DOHH2 (cell line): ENCODE measurements at regions not wholly inside any gene's neighbourhood (a gene's known extent, or its start where the extent isn't known, plus 50 kb on each side); places are given as distances from the start of the nearest gene placed in this dataset.

Experiments
- H3F3A ChIP-seq: fragments of 200-600 bp; sonication (generic), shearing (Covaris generic); 2 replicates; pipeline ENCODE4 v1.6.0; 2016; ENCODE audit warnings: antibody characterized with exemption, mild to moderate bottlenecking; ENCODE audit not compliant: control insufficient read depth, insufficient read depth
- H3K27ac ChIP-seq: fragments of 200-600 bp; sonication (generic); 2 replicates; pipeline ENCODE4 v1.5.1; 2014; ENCODE audit warnings: low read depth, mild to moderate bottlenecking, low read length, moderate library complexity
- H3K27me3 ChIP-seq: fragments of 200-600 bp; sonication (generic); 2 replicates; pipeline ENCODE4 v1.6.1; 2014; ENCODE audit warnings: mild to moderate bottlenecking, low read length, mixed read lengths; ENCODE audit not compliant: control insufficient read depth
- H3K36me3 ChIP-seq: fragments of 200-600 bp; sonication (generic); 2 replicates; pipeline ENCODE4 v1.6.1; 2014; ENCODE audit warnings: mild to moderate bottlenecking, low read length, moderate library complexity, mixed read lengths; ENCODE audit not compliant: control insufficient read depth
- H3K4me1 ChIP-seq: fragments of 200-600 bp; sonication (generic); 2 replicates; pipeline ENCODE4 v1.6.1; 2014; ENCODE audit warnings: mild to moderate bottlenecking, low read length, mixed read lengths; ENCODE audit not compliant: control insufficient read depth
- H3K4me2 ChIP-seq: fragments of 200-600 bp; sonication (generic); 2 replicates; pipeline ENCODE4 v1.6.0; 2014; ENCODE audit warnings: mild to moderate bottlenecking, low read length, moderate library complexity
- H3K4me3 ChIP-seq: fragments of 200-600 bp; sonication (generic); 2 replicates; pipeline ENCODE4 v1.5.1; 2014; ENCODE audit warnings: mild to moderate bottlenecking, low read length, mixed read lengths
- H3K79me2 ChIP-seq: fragments of 200-600 bp; sonication (generic); 2 replicates; pipeline ENCODE4 v1.6.1; 2014; ENCODE audit warnings: mild to moderate bottlenecking, low read length, mixed read lengths; ENCODE audit not compliant: control insufficient read depth
- H3K9me2 ChIP-seq: fragments of 200-600 bp; sonication (generic); replicated peaks from 2 replicates; pipeline ENCODE4 v1.6.1; 2014; ENCODE audit warnings: mild to moderate bottlenecking, low read length, mixed read lengths; ENCODE audit not compliant: control insufficient read depth
- H3K9me3 ChIP-seq: fragments of 200-600 bp; sonication (generic); 2 replicates; pipeline ENCODE4 v1.6.1; 2014; ENCODE audit warnings: antibody characterized with exemption, low read length, mixed read lengths; ENCODE audit not compliant: control insufficient read depth, insufficient read depth
- H4K20me1 ChIP-seq: fragments of 200-600 bp; sonication (generic); 2 replicates; pipeline ENCODE4 v1.6.0; 2014; ENCODE audit warnings: low read depth, mild to moderate bottlenecking, antibody characterized with exemption, low read length, moderate library complexity; ENCODE audit not compliant: control insufficient read depth, insufficient read depth
- CTCF ChIP-seq: fragments of 200-600 bp; sonication (generic); IDR thresholded peaks from one replicate; pipeline ENCODE4 v1.5.1; 2014; ENCODE audit warnings: antibody characterized with exemption, mild to moderate bottlenecking, low read depth, low read length; ENCODE audit not compliant: poor library complexity, severe bottlenecking
- EZH2phosphoT487 ChIP-seq: fragments of 200-600 bp; sonication (generic); IDR thresholded peaks from 2 replicates; pipeline ENCODE4 v1.6.1; 2017; ENCODE audit warnings: borderline replicate concordance, mild to moderate bottlenecking, antibody characterized with exemption, low read length, moderate library complexity, mixed read lengths

- Histone ChIP-seq H3K9me2 (no peaks in the 10 kb centered on the region), H3F3A (no peaks in the 10 kb centered on the region), H3K9me3 (no peaks in the 10 kb centered on the region), H3K79me2 (no peaks in the 10 kb centered on the region), H3K4me3 (no peak overlapping the region), H3K4me2 (peak overlapping the region; percentile 40; the same call in 1 of the 2 replicates), H4K20me1 (no peaks in the 10 kb centered on the region), H3K27ac (no peak overlapping the region), H3K27me3 (peaks cover 12% of the 10 kb centered on the region; the same call in 1 of the 2 replicates), H3K36me3 (no peaks in the 10 kb centered on the region), H3K4me1 (peaks cover 8% of the 10 kb centered on the region)
- TF ChIP-seq CTCF = peak; percentile 94
- no peak for TF ChIP-seq EZH2phosphoT487
Measured at GRCh38 chr9:19925674-19926503, 137.1 kb upstream of the SLC24A2 start.

- Histone ChIP-seq H3K4me3 (no peak overlapping the region), H3K9me2 (no peaks in the 10 kb centered on the region), H3F3A (no peaks in the 10 kb centered on the region), H3K4me2 (no peak overlapping the region), H3K36me3 (no peaks in the 10 kb centered on the region), H3K27ac (no peak overlapping the region), H3K79me2 (no peaks in the 10 kb centered on the region), H3K9me3 (no peaks in the 10 kb centered on the region), H3K27me3 (peaks cover 9% of the 10 kb centered on the region; the same call in 1 of the 2 replicates), H4K20me1 (no peaks in the 10 kb centered on the region), H3K4me1 (peaks cover 6% of the 10 kb centered on the region; the same call in 1 of the 2 replicates)
- TF ChIP-seq EZH2phosphoT487 = no peak
- TF ChIP-seq CTCF = no peak
Measured at GRCh38 chr9:19924080-19924479, 135.2 kb upstream of the SLC24A2 start.

- Histone ChIP-seq H3K4me2 (no peak overlapping the region), H3K27me3 (peaks cover 6% of the 10 kb centered on the region), H3K79me2 (no peaks in the 10 kb centered on the region), H3K27ac (no peak overlapping the region), H3K9me3 (no peaks in the 10 kb centered on the region), H3K9me2 (no peaks in the 10 kb centered on the region), H3K4me1 (peaks cover 6% of the 10 kb centered on the region; the same call in 1 of the 2 replicates), H4K20me1 (no peaks in the 10 kb centered on the region), H3K4me3 (no peak overlapping the region), H3K36me3 (no peaks in the 10 kb centered on the region), H3F3A (no peaks in the 10 kb centered on the region)
- TF ChIP-seq EZH2phosphoT487 (no peak), CTCF (no peak)
Measured at GRCh38 chr9:19922476-19923118, 133.8 kb upstream of the SLC24A2 start.
